ENCODE measurements at regions not wholly inside any gene's neighbourhood (a gene's known extent, or its start where the extent isn't known, plus 50 kb on each side); places are given as distances from the start of the nearest gene placed in this dataset.
"Not testable (repeated sequence)": the region's sequence is repeated elsewhere in the genome, so short reads cannot be mapped to it uniquely, and the experiment has no call there.

DNA sequence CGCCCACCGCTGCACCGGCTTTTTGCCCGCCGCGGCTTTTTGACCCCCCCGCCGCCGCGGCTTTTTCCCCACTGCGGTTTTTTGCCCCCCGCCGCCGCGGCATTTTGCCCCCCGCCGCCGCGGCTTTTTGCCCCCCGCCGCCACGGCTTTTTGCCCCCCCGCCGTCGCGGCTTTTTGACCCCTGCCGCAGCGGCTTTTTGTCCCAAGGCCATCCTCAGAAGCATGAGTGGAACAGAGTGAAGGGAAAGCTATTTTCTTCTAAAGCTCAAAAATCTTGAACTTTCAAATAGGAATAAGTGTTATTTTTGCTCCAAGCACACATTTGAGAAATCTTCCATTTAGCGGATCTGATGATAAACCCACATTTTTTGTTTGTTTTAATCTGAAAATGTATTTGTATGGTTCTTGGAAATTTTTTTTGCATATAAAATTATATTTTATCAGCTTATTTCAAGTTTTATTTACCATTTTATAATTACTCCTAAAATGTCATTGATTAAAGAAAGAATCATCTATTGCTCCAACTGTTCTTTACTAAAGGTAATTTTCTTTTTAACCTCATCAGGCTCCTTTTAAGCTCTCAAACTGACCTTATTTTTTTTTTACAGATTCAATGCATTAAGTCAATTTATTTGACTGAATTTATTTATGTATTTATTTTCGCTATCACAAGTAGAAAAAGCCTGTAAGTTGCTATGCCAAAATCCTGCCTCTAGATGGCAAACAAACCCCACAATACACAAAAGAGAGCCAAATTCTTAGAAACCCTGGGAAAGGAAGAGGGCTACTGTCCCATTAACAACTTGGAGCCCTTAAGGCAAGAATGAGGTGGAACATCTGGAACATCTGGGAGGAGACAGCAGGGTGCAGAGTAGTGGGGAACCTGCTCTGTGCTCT, 460.3 kb downstream of the ZNF33B start:
- DNase-seq, result peak; percentile 27

DNA sequence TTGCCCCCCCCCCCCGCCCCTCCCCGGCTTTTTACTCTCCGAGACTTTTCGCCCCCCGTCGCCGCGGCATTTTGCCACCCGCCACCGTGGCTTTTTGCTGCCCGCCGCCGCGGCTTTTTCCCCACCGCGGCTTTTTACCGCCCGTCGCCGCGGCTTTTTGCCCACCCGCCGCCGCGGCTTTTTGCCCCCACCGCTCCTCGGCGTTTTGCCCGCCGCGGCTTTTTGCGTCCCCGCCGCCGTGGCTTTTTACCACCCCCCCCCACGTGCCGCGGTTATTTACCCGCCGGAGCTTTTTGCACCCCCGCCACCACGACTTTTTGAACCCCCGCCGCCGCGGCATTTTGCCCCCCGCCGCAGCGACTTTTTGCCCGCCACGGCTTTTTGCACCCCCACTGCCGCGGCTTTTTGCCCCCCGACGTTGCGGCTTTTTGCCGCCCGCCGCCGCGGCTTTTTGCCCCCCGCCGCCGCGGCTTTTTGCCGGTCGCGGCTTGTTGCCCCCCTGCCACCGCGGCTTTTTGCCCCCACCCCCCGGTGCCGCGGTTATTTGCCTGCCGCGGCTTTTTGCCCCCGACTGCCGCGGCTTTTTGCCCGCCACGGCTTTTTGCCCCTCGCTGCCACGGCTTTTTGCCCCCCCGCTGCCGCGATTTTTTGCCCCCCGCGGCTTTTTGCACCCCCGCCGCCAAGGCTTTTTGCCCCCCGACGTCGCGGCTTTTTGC, 461.1 kb downstream of the ZNF33B start:
- no peak for DNase-seq

DNA sequence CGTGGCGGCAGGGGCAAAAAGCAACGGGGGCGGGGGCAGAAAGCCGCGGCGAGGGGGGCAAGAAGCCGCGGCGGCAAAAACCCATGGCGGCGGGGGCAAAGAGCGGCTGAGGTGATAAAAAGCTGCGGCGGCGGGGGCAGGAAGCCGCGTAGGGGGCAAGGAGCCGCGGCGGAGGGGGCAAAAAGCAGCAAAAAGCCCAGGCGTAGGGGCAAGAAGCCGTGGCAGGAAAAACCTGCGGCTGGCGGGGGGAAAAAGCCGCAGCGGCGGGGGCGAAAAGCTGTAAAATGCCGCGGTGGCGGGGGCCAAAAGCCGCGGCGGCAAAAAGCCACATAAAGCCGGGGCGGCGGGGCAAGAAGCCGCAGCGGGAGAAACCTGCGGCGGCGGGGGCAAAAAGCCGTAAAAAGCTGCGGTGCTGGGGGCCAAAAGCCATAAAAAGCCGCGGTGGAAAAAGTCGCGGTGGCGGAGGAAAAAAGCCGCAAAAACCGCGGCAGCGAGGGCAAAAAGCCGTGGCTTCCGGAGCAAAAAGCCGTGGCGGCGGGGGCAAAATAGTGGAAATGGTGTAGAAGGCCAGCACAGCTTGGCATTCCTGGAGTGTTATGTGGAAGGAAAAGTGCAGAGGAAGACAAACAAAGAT, 487.8 kb downstream of the ZNF33B start:
- DNase-seq, result no peak

DNA sequence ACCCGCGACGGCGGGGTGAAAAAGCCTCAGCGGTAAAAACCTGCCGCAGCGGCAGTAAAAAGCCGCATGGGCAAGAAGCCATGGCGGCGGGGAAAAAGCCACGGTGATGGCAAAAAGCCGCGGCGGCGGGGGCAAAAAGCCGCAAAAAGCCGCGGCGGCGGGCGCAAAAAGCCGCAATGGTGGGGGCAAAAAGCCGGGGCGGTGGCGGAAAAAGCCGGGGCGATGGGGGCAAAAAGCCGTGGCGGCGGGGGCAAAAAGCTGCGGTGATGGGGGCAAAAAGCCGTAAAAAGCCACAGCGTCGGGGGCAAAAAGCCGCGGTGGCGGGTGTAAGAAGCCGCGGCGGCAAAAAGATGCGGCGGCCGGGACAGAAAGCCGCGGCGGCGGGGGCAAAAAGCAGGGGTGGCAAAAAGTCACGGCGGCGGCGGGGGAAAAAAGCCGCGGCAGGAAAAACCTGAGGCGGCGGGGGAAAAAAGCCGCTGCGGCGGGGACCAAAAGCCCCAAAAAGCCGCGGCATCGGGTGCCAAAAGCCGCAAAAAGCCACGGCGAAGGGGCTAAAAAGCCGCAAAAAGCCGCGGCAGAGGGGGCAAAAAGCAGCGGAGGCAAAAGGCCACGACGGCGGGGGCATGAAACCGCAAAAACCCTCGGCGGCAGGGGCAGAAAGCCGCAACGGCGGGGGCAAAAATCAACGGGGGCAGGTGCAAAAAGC, 488.5 kb downstream of the ZNF33B start:
- no peak for DNase-seq

DNA sequence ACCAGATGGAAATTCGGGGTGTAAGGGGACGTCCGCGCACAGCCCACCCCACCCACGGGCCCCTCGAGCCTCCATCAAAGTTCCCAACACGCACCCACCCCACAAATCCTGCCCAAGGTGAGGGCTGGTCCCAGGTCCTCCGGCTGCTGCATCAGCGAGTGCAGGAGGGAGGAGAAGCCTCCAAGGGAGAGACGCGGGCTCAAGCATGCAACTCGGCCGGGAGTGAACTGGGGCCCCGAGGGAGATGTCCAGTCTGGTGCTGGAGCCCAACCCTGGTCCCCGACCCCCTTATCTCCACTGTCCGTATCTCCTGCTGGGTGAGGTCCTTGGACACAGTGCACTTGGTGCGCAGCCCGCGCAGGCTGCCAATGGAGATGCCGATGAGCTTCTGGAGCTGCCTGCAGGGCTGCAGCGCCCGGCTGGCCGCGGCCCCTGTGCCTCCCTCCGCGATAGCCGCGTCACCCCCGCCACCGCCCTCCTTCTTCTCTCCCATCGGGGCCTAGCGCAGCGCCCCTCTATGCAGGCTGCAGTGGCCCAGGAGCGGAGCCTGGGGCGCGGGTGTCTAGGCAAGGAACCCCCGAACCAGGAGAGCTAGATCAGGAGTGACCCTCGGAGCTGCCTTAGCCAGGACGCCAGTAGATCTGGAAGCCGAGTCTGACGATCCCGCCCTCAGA, 489.2 kb downstream of the ZNF33B start:
- no peak for DNase-seq

DNA sequence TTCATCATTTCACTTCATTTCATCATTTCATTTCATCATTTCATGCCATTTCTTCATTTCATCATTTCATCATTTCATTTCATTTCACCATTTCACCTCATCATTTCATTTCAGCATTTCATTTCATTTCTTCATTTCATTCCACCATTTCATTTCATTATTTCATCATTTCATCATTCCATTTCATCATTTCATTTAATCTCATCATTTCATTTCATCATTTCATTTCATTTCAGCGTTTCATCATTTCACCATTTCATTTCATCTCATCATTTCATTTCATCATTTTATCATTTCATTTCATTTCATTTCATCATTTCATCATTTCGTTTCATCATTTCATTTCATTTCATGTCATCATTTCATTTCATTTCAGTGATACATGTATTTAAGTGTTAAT, 492.2 kb downstream of the ZNF33B start:
- not testable (repeated sequence) for DNase-seq

DNA sequence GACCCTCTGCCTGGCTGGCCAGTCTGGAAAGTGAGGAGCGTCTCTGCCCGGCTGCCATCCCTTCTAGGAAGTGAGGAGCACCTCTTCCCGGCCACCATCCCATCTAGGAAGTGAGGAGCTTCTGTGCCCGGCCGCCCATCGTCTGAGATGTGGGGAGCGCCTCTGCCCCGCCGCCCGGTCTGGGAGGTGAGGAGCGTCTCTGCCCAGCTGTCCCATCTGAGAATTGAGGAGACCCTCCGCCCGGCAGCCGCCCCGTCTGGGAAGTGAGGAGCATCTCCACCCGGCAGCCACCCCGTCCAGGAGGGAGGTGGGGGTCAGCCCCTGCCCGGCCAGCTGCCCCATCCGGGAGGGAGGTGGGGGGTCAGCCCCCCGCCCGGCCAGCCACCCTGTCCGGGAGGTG, 500.3 kb downstream of the ZNF33B start:
- not testable (repeated sequence) for DNase-seq

DNA sequence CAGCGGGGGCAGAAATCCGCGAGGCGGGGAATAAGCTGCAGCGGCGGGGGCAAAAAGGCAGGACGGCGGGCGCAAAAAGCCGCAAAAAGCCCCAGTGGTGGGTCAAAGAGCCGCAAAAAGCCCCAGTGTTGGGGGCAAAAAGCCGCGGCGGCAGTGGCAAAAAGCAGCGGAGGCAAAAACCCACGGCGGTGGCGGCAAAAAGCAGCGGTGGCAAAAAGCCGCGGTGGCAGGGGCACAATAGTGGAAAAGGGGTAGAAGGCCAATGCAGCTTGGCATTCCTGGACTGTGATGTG, 525.3 kb downstream of the ZNF33B start:
- DNase-seq, result no peak

DNA sequence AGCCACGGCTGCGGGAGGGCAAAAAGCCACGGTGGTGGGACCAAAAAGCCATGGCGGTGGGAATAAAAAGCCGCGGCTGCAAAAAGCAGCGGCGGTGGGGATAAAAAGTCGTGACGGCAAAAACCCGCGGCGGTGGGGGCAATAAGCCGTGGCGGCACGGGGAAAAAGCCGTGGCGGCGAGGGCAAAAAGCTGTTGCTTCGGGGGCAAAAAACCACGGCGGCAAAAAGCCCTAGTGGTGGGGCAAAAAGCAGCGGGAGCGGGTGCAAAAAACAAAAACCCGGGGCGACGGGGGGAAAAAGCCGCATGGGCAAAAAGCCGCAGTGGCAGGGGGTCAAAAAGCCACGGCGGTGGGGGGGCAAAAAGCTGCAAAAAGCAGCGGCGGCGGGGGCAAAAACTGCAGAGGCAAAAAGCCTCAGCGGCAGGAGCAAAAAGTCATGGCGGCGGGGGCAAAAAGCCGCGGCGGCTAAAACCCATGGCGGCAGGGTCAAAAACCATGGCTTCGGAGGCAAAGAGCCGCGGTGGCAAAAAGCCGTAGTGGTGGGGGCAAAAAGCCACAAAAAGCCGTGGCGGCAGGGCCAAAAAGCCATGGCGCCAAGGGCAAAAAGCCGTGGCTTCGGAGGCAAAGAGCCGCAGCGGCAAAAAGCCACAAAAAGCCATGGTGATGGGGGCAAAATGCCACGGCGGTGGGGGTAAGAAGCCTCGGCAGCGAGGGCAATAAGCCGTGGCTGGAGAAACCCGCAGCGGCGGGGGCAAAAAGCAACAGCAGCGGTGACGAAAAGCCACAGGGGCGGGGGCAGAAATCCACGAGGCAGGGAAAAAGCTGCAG, 525.8 kb downstream of the ZNF33B start:
- no peak for DNase-seq

DNA sequence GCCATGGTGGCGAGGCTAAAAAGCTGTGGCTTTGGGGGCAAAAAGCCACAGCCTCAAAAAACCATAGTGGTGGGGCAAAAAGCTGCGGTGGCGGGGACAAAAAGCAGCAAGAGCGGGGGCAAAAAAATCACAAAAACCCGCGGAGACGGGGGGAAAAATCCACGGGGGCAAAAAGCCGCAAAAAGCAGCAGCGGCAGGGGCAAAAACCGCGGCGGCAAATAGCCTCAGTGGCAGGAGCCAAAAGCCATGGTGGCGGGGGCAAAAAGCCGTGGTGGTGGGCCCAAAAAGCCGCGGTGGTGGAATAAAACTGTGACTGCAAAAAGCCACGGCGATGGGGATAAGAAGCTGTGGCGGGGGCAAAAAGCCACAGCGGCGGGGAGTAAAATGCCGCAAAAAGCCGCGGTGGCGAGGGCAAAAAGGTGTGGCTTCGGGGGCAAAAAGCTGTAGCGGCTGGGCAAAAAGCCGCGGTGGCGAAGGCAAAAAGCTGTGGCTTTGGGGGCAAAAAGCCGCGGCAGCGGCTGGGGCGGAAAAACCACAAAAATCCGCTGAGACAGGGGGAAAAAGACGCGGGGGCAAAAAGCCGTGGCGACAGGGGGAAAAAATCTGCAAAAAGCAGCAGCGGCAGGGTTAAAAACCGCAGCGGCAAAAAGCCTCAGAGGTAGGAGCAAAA, 526.6 kb downstream of the ZNF33B start:
- no peak for DNase-seq

DNA sequence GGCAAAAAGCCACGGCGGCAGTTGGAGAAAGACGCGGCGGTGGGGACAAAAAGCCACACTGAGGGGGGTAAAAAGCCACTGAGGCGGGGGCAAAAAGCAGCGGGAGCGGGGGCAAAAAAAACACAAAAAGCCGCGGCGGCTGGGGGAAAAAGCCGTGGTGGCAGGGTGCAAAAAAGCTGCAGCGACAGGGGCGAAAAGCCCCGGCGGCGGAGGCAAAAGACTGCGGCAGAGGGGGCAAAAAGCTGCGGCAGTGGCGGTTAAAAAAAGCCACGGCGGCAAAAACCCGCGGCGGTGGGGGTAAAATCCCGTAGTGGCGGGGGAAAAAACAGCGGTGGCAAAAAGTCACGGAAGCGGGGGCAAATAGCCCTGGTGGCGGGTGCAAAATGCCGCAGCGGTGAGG, 527.3 kb downstream of the ZNF33B start:
- no peak for DNase-seq
